ENCODE measurements at regions not wholly inside any gene's neighbourhood (a gene's known extent, or its start where the extent isn't known, plus 50 kb on each side); places are given as distances from the start of the nearest gene placed in this dataset.
"Not testable (repeated sequence)": the region's sequence is repeated elsewhere in the genome, so short reads cannot be mapped to it uniquely, and the experiment has no call there.

GRCh38 chr5:156223547-156223946, 103.4 kb upstream of the SGCD start:
- H3K4me3 Mint-ChIP-seq: no peak overlapping the region
- DNase-seq: no peak
- no peaks in the 10 kb centered on the region for H3K4me1 Mint-ChIP-seq (ENCODE audit: low read depth)
- no peaks in the 10 kb centered on the region for H3K27me3 Mint-ChIP-seq (ENCODE audit: insufficient read depth)
- peaks cover 16% of the 10 kb centered on the region; the same call in 1 of the 2 replicates for H3K9me3 Mint-ChIP-seq
- no peak overlapping the region for H3K27ac Mint-ChIP-seq
- no peaks in the 10 kb centered on the region for H3K36me3 Mint-ChIP-seq (ENCODE audit: low read depth)
- no peak for TF ChIP-seq CTCF (IDR thresholded peaks at IDR 0.05)

GRCh38 chr5:156226485-156226884, 100.5 kb upstream of the SGCD start:
- not testable (repeated sequence) for H3K36me3 Mint-ChIP-seq (ENCODE audit: low read depth); H3K27me3 Mint-ChIP-seq (ENCODE audit: insufficient read depth); H3K27ac Mint-ChIP-seq; DNase-seq; H3K4me3 Mint-ChIP-seq; H3K4me1 Mint-ChIP-seq (ENCODE audit: low read depth)
- H3K9me3 Mint-ChIP-seq: peaks cover 23% of the 10 kb centered on the region

- no peak for TF ChIP-seq CTCF (IDR thresholded peaks at IDR 0.05)
- Mint-ChIP-seq H3K4me3 (no peak overlapping the region), H3K4me1 (ENCODE audit: low read depth) (no peaks in the 10 kb centered on the region), H3K27ac (no peak overlapping the region), H3K9me3 (peaks cover 22% of the 10 kb centered on the region), H3K27me3 (ENCODE audit: insufficient read depth) (no peaks in the 10 kb centered on the region), H3K36me3 (ENCODE audit: low read depth) (no peaks in the 10 kb centered on the region)
- DNase-seq: no peak
Observed at GRCh38 chr5:156230887-156231286, 96.1 kb upstream of the SGCD start.

- Mint-ChIP-seq H3K36me3 (ENCODE audit: low read depth) (no peaks in the 10 kb centered on the region), H3K9me3 (peaks cover 20% of the 10 kb centered on the region), H3K27me3 (ENCODE audit: insufficient read depth) (no peaks in the 10 kb centered on the region), H3K27ac (no peak overlapping the region), H3K4me1 (ENCODE audit: low read depth) (no peaks in the 10 kb centered on the region), H3K4me3 (no peak overlapping the region)
- no peak for DNase-seq
- no peak for TF ChIP-seq CTCF (IDR thresholded peaks at IDR 0.05)
Observed at GRCh38 chr5:156232251-156232869, 94.6 kb upstream of the SGCD start.

GRCh38 chr5:156237361-156237760, 89.6 kb upstream of the SGCD start:
- no peak for TF ChIP-seq CTCF (IDR thresholded peaks at IDR 0.05)
- Mint-ChIP-seq H3K4me1 (ENCODE audit: low read depth) (no peaks in the 10 kb centered on the region), H3K9me3 (peaks cover 14% of the 10 kb centered on the region), H3K36me3 (ENCODE audit: low read depth) (no peaks in the 10 kb centered on the region), H3K27ac (no peak overlapping the region), H3K27me3 (ENCODE audit: insufficient read depth) (no peaks in the 10 kb centered on the region), H3K4me3 (no peak overlapping the region)
- no peak for DNase-seq

- Mint-ChIP-seq H3K27ac (no peak overlapping the region), H3K27me3 (ENCODE audit: insufficient read depth) (no peaks in the 10 kb centered on the region), H3K36me3 (ENCODE audit: low read depth) (no peaks in the 10 kb centered on the region), H3K4me1 (ENCODE audit: low read depth) (no peaks in the 10 kb centered on the region), H3K4me3 (no peak overlapping the region), H3K9me3 (peaks cover 14% of the 10 kb centered on the region)
- no peak for DNase-seq
- no peak for TF ChIP-seq CTCF (IDR thresholded peaks at IDR 0.05)
Observed at GRCh38 chr5:156239800-156240199, 87.2 kb upstream of the SGCD start.
